Endodermal cell (in vitro differentiated cells): ENCODE measurements at regions not wholly inside any gene's neighbourhood (a gene's known extent, or its start where the extent isn't known, plus 50 kb on each side); places are given as distances from the start of the nearest gene placed in this dataset.

Experiments
- DNase-seq: peaks from one replicate; pipeline ENCODE4 v3.0.0-alpha.2; 2017
- H3K27ac ChIP-seq: 2 replicates; pipeline ENCODE4 v1.5.1; 2013; ENCODE audit warnings: mild to moderate bottlenecking, low read depth, low read length, moderate library complexity
- H3K27me3 ChIP-seq: 2 replicates; pipeline ENCODE4 v1.6.1; 2013; ENCODE audit warnings: mild to moderate bottlenecking, low read length, moderate library complexity; ENCODE audit not compliant: insufficient read depth, control insufficient read depth, poor library complexity, severe bottlenecking
- H3K36me3 ChIP-seq: 2 replicates; pipeline ENCODE4 v1.7.0; 2013; ENCODE audit warnings: mild to moderate bottlenecking, low read length, moderate library complexity; ENCODE audit not compliant: control insufficient read depth, insufficient read depth
- H3K4me1 ChIP-seq: one replicate; pipeline ENCODE4 v1.7.0; 2013; ENCODE audit warnings: low read length; ENCODE audit not compliant: control insufficient read depth, insufficient read depth
- H3K4me3 ChIP-seq: 2 replicates; pipeline ENCODE4 v1.5.1; 2013; ENCODE audit warnings: mild to moderate bottlenecking, low read length, moderate library complexity
- H3K9ac ChIP-seq: 2 replicates; pipeline ENCODE4 v1.6.1; 2013; ENCODE audit warnings: mild to moderate bottlenecking, low read length, moderate library complexity; ENCODE audit not compliant: poor library complexity, severe bottlenecking; ENCODE audit errors: extremely low read depth
- H3K9me3 ChIP-seq: 2 replicates; pipeline ENCODE4 v1.6.1; 2013; ENCODE audit warnings: mild to moderate bottlenecking, low read length, moderate library complexity; ENCODE audit not compliant: control insufficient read depth
- H3K27ac Mint-ChIP-seq: 2 replicates; pipeline ENCODE4 v1.8.0; 2020; ENCODE audit warnings: mixed read lengths
- H3K27me3 Mint-ChIP-seq: 2 replicates; pipeline ENCODE4 v1.8.0; 2021; ENCODE audit warnings: mild to moderate bottlenecking, mixed read lengths; ENCODE audit not compliant: insufficient read depth
- H3K36me3 Mint-ChIP-seq: 2 replicates; pipeline ENCODE4 v1.8.0; 2020; ENCODE audit warnings: low read depth, mixed read lengths
- H3K4me1 Mint-ChIP-seq: 2 replicates; pipeline ENCODE4 v1.8.0; 2020; ENCODE audit warnings: mixed read lengths
- H3K4me3 Mint-ChIP-seq: 2 replicates; pipeline ENCODE4 v1.8.0; 2020; ENCODE audit warnings: mild to moderate bottlenecking, moderate library complexity, mixed read lengths
- H3K9me3 Mint-ChIP-seq: 2 replicates; pipeline ENCODE4 v1.8.0; 2020; ENCODE audit warnings: mild to moderate bottlenecking, mixed read lengths
- WGBS, 2 experiments: methylation state at CpG; one replicate each; pipeline versions ENCODE4 v1.1.5 to v1.1.7; 2013; ENCODE audit warnings: missing lambda C conversion rate in 2 of 2, mixed read lengths in 1 of 2; ENCODE audit not compliant: insufficient coverage in 1 of 2, insufficient read length in 1 of 2; 5-methylcytosine and 5-hydroxymethylcytosine counted together
- TF ChIP-seq, protein P1 (sequence below): fragments of 200-600 bp; sonication (generic); conservative IDR thresholded peaks from 2 replicates; pipeline ENCODE4 v1.5.0; 2021; ENCODE audit warnings: antibody characterized with exemption, mild to moderate bottlenecking

DNA sequence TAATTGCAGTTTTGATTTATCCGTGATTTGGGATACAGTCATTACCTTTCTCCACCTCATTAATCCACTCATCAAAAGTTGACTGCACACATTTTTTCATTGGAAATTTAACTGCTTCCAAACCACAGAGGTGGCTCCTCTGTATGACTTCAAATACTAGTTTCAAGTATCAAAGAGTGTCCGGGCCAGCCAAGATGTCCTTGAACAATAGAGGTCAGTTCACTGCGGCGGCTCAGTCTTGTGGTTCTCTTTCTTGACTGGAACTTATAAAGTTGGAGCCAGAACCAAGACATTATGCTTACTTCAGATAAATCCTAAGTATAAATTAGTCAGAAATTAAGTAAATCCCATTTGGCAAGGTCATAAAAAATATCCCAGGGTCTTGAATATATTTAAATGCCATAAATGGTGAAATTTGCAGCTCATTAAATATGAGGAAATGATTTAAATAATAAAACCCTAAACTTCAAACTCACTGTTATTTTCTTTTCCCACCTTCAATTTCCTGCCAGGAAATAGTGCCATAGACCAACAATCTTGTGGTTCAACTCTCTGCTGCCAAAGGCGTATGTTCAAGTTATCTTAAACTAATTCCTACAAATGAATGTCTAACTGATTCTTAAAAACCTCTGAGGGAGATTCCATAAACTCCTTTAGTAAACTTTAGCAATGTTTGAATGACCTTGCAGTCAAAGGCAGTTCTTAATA, 360.8 kb downstream of the AEBP2 start:
- Histone ChIP-seq H3K9me3 (no peaks in the 10 kb centered on the region), H3K4me3 (no peak overlapping the region), H3K27me3 (no peaks in the 10 kb centered on the region), H3K36me3 (no peaks in the 10 kb centered on the region), H3K9ac (no peak overlapping the region), H3K4me1 (no peaks in the 10 kb centered on the region), H3K27ac (no peak overlapping the region)
- H3K4me3 Mint-ChIP-seq, result no peak overlapping the region
- 50 to 93% methylated on average over 1 to 5 of the region's 5 CpGs for WGBS, 2 experiments
- H3K9me3 Mint-ChIP-seq, result peaks cover 7% of the 10 kb centered on the region
- no peak overlapping the region for H3K27ac Mint-ChIP-seq
- DNase-seq, result no peak
- H3K27me3 Mint-ChIP-seq, result no peaks in the 10 kb centered on the region
- no peaks in the 10 kb centered on the region for H3K4me1 Mint-ChIP-seq
- TF ChIP-seq, protein P1, sequence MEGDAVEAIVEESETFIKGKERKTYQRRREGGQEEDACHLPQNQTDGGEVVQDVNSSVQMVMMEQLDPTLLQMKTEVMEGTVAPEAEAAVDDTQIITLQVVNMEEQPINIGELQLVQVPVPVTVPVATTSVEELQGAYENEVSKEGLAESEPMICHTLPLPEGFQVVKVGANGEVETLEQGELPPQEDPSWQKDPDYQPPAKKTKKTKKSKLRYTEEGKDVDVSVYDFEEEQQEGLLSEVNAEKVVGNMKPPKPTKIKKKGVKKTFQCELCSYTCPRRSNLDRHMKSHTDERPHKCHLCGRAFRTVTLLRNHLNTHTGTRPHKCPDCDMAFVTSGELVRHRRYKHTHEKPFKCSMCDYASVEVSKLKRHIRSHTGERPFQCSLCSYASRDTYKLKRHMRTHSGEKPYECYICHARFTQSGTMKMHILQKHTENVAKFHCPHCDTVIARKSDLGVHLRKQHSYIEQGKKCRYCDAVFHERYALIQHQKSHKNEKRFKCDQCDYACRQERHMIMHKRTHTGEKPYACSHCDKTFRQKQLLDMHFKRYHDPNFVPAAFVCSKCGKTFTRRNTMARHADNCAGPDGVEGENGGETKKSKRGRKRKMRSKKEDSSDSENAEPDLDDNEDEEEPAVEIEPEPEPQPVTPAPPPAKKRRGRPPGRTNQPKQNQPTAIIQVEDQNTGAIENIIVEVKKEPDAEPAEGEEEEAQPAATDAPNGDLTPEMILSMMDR, result no peak
- no peaks in the 10 kb centered on the region for H3K36me3 Mint-ChIP-seq

GRCh38 chr12:19800884-19801283, 361.6 kb downstream of the AEBP2 start:
- H3K27me3 Mint-ChIP-seq, result no peaks in the 10 kb centered on the region
- H3K36me3 Mint-ChIP-seq, result no peaks in the 10 kb centered on the region
- no peaks in the 10 kb centered on the region for H3K27me3 ChIP-seq
- no peaks in the 10 kb centered on the region for H3K9me3 ChIP-seq
- no peak for DNase-seq
- H3K4me3 ChIP-seq, result no peak overlapping the region
- H3K27ac Mint-ChIP-seq, result no peak overlapping the region
- WGBS, 2 experiments, result 89 to 100% methylated on average over 2 to 4 of the region's 4 CpGs
- no peak overlapping the region for H3K27ac ChIP-seq
- peaks cover 7% of the 10 kb centered on the region for H3K9me3 Mint-ChIP-seq
- no peaks in the 10 kb centered on the region for H3K36me3 ChIP-seq
- H3K4me1 Mint-ChIP-seq, result no peaks in the 10 kb centered on the region
- TF ChIP-seq, protein P1, result no peak
- H3K9ac ChIP-seq, result no peak overlapping the region
- H3K4me1 ChIP-seq, result no peaks in the 10 kb centered on the region
- H3K4me3 Mint-ChIP-seq, result no peak overlapping the region

DNA sequence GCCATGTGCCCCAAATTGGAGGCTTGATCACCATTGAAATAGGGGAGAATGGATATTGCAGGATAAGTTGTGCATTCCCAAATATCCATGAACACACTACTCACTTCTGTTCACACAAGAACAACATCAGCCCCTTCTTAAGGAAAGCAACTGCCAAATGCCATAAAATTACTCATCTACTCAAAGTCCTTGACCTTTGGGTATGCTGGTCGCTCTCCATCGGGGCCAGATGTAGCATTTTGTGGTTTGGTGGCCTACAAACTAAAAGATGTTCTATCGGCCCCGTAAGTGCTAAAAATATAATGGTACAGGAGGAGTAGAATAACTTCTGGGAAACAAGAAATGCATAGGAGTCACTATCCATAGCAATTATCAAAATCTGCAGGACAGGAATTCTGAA, 362.6 kb downstream of the AEBP2 start:
- H3K27me3 ChIP-seq, result no peaks in the 10 kb centered on the region
- no peak overlapping the region for H3K9ac ChIP-seq
- no peak overlapping the region for H3K4me3 ChIP-seq
- Mint-ChIP-seq H3K4me3 (no peak overlapping the region), H3K27me3 (no peaks in the 10 kb centered on the region), H3K36me3 (no peaks in the 10 kb centered on the region), H3K4me1 (no peaks in the 10 kb centered on the region), H3K27ac (no peak overlapping the region), H3K9me3 (peaks cover 7% of the 10 kb centered on the region)
- DNase-seq, result no peak
- H3K27ac ChIP-seq, result no peak overlapping the region
- TF ChIP-seq, protein P1, result no peak
- H3K9me3 ChIP-seq, result no peaks in the 10 kb centered on the region
- no peaks in the 10 kb centered on the region for H3K4me1 ChIP-seq
- no peaks in the 10 kb centered on the region for H3K36me3 ChIP-seq
- 92 to 100% methylated on average over 1 to 4 of the region's 4 CpGs for WGBS, 2 experiments
